HepG2 (cell line): ENCODE measurements at regions not wholly inside any gene's neighbourhood (a gene's known extent, or its start where the extent isn't known, plus 50 kb on each side); places are given as distances from the start of the nearest gene placed in this dataset.

ENCODE experiments used
- CCAR2 ChIP-seq: fragments of 200-400 bp; formaldehyde crosslinking; optimal IDR thresholded peaks from 2 replicates; pipeline ENCODE3; 2018; ENCODE audit warnings: low read depth, mild to moderate bottlenecking, low read length, moderate library complexity
- DBP ChIP-seq: sonication (generic); formaldehyde crosslinking; IDR thresholded peaks from 2 replicates; pipeline ENCODE4 v1.4.0; 2020; ENCODE audit warnings: missing genetic modification reagents; ENCODE audit errors: not compliant biosample characterization
- EZH2 ChIP-seq: conservative IDR thresholded peaks from 2 replicates; pipeline ENCODE4 v1.6.1; 2012; ENCODE audit warnings: mild to moderate bottlenecking, low read depth, low read length, moderate library complexity
- IKZF5 ChIP-seq: IDR thresholded peaks from 2 replicates; pipeline ENCODE4 v1.6.1; 2018; ENCODE audit warnings: missing genetic modification reagents, mild to moderate bottlenecking, missing compliant biosample characterization
- STAG1 ChIP-seq: sonication (generic); formaldehyde crosslinking; IDR thresholded peaks from 2 replicates; pipeline ENCODE4 v1.4.0; 2020; ENCODE audit warnings: missing genetic modification reagents
- ZNF44 ChIP-seq: sonication (generic); formaldehyde crosslinking; IDR thresholded peaks from 2 replicates; pipeline ENCODE4 v1.5.1; 2020; ENCODE audit warnings: mild to moderate bottlenecking, missing genetic modification reagents
- TF ChIP-seq, protein P1 (sequence below): sonication (generic); formaldehyde crosslinking; IDR thresholded peaks from 2 replicates; pipeline ENCODE4 v1.5.0; 2020; ENCODE audit warnings: mild to moderate bottlenecking, missing genetic modification reagents, moderate library complexity
- TF ChIP-seq, protein P2 (sequence below): sonication (generic); formaldehyde crosslinking; IDR thresholded peaks from 2 replicates; pipeline ENCODE4 v1.4.0; 2020; ENCODE audit warnings: mild to moderate bottlenecking, missing genetic modification reagents

GRCh38 chr5:17411436-17412402, 86.3 kb upstream of the TAF11L2 start:
- TF ChIP-seq, protein P1, sequence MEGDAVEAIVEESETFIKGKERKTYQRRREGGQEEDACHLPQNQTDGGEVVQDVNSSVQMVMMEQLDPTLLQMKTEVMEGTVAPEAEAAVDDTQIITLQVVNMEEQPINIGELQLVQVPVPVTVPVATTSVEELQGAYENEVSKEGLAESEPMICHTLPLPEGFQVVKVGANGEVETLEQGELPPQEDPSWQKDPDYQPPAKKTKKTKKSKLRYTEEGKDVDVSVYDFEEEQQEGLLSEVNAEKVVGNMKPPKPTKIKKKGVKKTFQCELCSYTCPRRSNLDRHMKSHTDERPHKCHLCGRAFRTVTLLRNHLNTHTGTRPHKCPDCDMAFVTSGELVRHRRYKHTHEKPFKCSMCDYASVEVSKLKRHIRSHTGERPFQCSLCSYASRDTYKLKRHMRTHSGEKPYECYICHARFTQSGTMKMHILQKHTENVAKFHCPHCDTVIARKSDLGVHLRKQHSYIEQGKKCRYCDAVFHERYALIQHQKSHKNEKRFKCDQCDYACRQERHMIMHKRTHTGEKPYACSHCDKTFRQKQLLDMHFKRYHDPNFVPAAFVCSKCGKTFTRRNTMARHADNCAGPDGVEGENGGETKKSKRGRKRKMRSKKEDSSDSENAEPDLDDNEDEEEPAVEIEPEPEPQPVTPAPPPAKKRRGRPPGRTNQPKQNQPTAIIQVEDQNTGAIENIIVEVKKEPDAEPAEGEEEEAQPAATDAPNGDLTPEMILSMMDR (CRISPR knock-in tag): no peak
- TF ChIP-seq CCAR2: no peak
- TF ChIP-seq ZNF44 (CRISPR knock-in tag): no peak
- no peak for TF ChIP-seq DBP (CRISPR knock-in tag)
- TF ChIP-seq EZH2: no peak
- TF ChIP-seq IKZF5 (CRISPR knock-in tag): no peak
- no peak for TF ChIP-seq STAG1
- TF ChIP-seq, protein P2, sequence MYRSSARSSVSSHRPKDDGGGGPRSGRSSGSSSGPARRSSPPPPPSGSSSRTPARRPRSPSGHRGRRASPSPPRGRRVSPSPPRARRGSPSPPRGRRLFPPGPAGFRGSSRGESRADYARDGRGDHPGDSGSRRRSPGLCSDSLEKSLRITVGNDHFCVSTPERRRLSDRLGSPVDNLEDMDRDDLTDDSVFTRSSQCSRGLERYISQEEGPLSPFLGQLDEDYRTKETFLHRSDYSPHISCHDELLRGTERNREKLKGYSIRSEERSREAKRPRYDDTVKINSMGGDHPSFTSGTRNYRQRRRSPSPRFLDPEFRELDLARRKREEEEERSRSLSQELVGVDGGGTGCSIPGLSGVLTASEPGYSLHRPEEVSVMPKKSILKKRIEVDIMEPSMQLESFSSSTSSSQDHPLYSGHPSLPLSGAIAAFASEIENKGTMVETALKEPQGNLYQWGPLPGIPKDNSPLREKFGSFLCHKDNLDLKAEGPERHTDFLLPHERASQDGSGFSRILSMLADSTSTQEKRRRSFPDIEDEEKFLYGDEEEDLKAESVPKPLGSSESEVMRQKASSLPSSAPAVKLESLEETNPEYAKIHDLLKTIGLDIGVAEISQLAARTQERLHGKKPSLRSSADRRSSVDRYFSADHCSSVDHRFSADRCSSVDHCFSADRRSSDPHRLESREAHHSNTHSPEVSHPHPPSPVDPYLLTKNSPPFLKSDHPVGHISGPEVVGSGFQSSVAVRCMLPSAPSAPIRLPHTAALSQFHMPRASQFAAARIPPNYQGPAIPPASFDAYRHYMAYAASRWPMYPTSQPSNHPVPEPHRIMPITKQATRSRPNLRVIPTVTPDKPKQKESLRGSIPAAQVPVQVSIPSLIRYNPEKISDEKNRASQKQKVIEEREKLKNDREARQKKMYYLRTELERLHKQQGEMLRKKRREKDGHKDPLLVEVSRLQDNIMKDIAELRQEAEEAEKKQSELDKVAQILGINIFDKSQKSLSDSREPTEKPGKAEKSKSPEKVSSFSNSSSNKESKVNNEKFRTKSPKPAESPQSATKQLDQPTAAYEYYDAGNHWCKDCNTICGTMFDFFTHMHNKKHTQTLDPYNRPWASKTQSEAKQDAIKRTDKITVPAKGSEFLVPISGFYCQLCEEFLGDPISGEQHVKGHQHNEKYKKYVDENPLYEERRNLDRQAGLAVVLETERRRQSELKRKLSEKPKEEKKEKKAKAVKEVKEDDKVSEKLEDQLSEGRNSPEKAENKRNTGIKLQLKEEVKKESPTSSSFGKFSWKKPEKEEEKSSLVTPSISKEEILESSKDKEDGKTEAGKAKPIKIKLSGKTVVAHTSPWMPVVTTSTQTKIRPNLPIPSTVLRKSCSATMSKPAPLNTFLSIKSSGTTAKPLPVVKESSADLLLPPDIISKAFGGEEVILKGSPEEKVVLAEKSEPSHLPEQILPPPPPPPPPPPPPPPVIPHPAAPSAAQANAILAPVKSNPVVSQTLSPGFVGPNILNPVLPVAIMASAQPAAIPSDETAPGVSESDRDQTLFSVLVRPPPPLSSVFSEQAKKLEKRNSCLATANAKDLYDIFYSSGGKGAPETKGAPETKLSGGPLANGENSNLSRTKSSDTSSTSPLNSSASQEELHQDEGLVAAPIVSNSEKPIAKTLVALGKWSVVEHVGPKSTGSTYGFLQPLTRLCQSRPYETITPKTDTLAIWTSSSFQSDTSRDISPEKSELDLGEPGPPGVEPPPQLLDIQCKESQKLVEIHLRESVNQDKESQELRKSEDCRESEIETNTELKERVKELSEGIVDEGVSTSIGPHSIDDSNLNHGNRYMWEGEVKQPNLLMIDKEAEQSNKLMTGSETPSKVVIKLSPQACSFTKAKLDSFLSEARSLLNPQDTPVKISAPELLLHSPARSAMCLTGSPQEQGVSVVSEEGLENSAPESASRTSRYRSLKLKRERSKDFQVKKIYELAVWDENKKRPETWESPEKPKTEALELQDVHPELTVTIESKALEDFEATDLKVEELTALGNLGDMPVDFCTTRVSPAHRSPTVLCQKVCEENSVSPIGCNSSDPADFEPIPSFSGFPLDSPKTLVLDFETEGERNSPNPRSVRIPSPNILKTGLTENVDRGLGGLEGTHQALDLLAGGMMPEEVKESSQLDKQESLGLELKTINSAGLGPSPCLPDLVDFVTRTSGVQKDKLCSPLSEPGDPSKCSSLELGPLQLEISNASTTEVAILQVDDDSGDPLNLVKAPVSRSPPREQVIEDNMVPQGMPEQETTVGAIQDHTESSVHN (CRISPR knock-in tag): no peak
